Upper lobe of left lung (tissue), 6 donors: ENCODE measurements at regions not wholly inside any gene's neighbourhood (a gene's known extent, or its start where the extent isn't known, plus 50 kb on each side); places are given as distances from the start of the nearest gene placed in this dataset.

ENCODE experiments used
- ATAC-seq, 2 donors: fragments of 200-7000 bp; cut with Tn5 transposase; one replicate each; pipeline ENCODE4 v1.9.1; 2022; ENCODE audit warnings: mild to moderate bottlenecking in 2 of 2, moderate library complexity in 2 of 2; ENCODE audit not compliant: low FRiP score in 2 of 2
- DNase-seq, 2 donors: peaks; one replicate each; pipeline ENCODE4 v3.0.0-alpha.2; 2019 to 2020
- H3K27ac ChIP-seq, 4 donors: fragments of 200-600 bp; sonication (generic); one replicate each; pipeline ENCODE4 v1.5.1; 2016 to 2019
- H3K27me3 ChIP-seq, 4 donors: fragments of 200-600 bp; sonication (generic); one replicate each; pipeline ENCODE4 v1.5.1; 2017 to 2019
- H3K36me3 ChIP-seq, 4 donors: fragments of 200-600 bp; sonication (generic); one replicate each; pipeline ENCODE4 v1.5.1; 2016 to 2019
- H3K4me1 ChIP-seq, 4 donors: fragments of 200-600 bp; sonication (generic); one replicate each; pipeline ENCODE4 v1.5.1; 2018 to 2019
- H3K4me3 ChIP-seq, 4 donors: fragments of 200-600 bp; sonication (generic); one replicate each; pipeline ENCODE4 v1.5.1; 2017 to 2019; ENCODE audit warnings: mild to moderate bottlenecking in 2 of 4, moderate library complexity in 1 of 4
- H3K9me3 ChIP-seq, 4 donors: fragments of 200-600 bp; sonication (generic); one replicate each; pipeline ENCODE4 v1.5.1; 2018 to 2019
- EP300 ChIP-seq, 4 donors: sonication (generic); formaldehyde crosslinking; IDR thresholded peaks; one replicate each; pipeline ENCODE4 v1.5.1; 2017; ENCODE audit warnings: antibody characterized with exemption in 4 of 4, control low read depth in 2 of 4
- POLR2A ChIP-seq, 4 donors: fragments of 450-650 bp; IDR thresholded peaks; one replicate each; pipeline ENCODE4 v1.5.1; 2016 to 2017; ENCODE audit warnings: antibody characterized with exemption in 4 of 4, mild to moderate bottlenecking in 2 of 4
- POLR2AphosphoS5 ChIP-seq, 2 donors: sonication (generic); formaldehyde crosslinking; IDR thresholded peaks; one replicate each; pipeline ENCODE4 v1.5.1; 2017; ENCODE audit warnings: antibody characterized with exemption in 2 of 2
- WGBS, 2 donors: methylation state at CpG; one replicate each; pipeline ENCODE4 v1.1.5; 2017 to 2018; 5-methylcytosine and 5-hydroxymethylcytosine counted together
- TF ChIP-seq, protein P1 (sequence below), 6 experiments: fragments of 450-650 bp in 4 of 6; fragments of 200-600 bp in 2 of 6; sonication (generic) in 2 of 6; IDR thresholded peaks; one replicate each; pipeline ENCODE4 v1.5.1; 2016 to 2019; ENCODE audit warnings: antibody characterized with exemption in 6 of 6
- donor health status: DM: no; HTN: no; CAD: no; lungs with moderate emphysema.
- donor health status: DM: no; HTN: yes; CAD: no; lungs with severe emphysema.

DNA sequence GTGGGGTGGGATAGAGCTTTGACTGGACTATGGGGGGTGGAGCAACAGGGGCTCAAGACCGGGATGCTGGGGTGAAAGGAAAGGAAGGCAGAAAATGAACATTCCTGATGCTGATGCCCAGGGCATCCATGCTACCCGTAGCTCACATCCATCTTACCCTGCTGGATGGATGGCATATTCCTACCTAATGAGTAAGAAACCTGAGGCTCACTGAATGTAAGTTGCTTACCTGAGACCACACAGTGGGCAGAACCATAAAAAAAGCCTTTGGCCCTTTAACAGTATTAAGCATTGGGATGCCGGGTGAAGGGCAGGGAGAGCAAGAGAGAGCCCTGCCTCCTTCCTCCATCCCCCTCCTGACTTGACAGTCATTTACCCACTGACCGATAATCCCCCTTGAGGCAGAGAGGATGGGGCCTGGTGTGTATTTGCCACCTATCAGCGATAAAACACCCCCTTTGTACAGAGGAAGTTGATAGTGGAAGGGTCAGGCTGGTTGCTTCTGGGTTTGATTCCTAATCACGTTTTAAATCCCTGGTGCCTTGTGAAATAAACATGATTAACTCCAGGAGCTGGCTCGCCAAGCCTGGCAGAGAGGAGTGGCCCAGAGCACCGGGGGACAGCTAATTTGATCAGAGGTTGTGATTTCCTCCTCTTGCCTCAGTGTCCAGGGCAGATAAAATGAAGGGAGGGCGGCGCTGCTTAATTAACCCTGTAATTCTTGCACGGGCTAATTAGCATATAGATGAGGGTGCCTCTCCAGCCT is 105.9 kb upstream of the HS6ST1 start:
- WGBS, 2 donors, result 72 to 76% methylated on average over 10 to 11 of the region's 11 CpGs
- Histone ChIP-seq H3K36me3 (no peaks in the 10 kb centered on the region), H3K27me3 (no peaks in the 10 kb centered on the region), H3K9me3 (peaks cover 3 to 9% (median 4%) of the 10 kb centered on the region in 4 donors), H3K4me3 (no peak overlapping the region), H3K27ac (no peak overlapping the region), H3K4me1 (peaks cover 0 to 9% (median 2%) of the 10 kb centered on the region in 4 donors)
- TF ChIP-seq EP300 (IDR thresholded peaks at IDR 0.05), result no peak
- no peak for TF ChIP-seq POLR2A (IDR thresholded peaks at IDR 0.05)
- TF ChIP-seq, protein P1, sequence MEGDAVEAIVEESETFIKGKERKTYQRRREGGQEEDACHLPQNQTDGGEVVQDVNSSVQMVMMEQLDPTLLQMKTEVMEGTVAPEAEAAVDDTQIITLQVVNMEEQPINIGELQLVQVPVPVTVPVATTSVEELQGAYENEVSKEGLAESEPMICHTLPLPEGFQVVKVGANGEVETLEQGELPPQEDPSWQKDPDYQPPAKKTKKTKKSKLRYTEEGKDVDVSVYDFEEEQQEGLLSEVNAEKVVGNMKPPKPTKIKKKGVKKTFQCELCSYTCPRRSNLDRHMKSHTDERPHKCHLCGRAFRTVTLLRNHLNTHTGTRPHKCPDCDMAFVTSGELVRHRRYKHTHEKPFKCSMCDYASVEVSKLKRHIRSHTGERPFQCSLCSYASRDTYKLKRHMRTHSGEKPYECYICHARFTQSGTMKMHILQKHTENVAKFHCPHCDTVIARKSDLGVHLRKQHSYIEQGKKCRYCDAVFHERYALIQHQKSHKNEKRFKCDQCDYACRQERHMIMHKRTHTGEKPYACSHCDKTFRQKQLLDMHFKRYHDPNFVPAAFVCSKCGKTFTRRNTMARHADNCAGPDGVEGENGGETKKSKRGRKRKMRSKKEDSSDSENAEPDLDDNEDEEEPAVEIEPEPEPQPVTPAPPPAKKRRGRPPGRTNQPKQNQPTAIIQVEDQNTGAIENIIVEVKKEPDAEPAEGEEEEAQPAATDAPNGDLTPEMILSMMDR (IDR thresholded peaks at IDR 0.05), result no peak
- TF ChIP-seq POLR2AphosphoS5 (IDR thresholded peaks at IDR 0.05), result no peak
- ATAC-seq (no peak), DNase-seq (peak in 1 of 2 donors; percentile 17)

DNA sequence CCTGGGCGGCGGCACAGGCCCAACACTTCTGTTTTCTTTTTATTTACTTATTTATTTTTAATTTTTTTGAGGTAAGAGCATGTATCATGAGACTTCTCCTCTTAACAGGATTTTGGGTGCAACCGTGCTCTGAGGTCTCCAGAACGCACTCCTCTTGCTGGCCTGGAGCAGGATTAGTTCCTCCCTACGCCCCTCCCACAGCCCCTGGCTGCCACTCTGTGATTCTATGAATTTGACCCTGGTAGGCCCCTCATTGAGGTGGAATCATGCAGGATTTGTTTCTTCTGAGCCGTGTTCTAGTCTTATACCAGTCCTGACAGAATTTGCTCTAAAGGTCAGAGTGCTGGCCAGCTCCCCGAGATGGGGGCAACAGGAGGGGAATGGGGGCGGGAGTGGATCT is 106.5 kb upstream of the HS6ST1 start:
- TF ChIP-seq POLR2A (IDR thresholded peaks at IDR 0.05) (no peak), POLR2AphosphoS5 (IDR thresholded peaks at IDR 0.05) (no peak), EP300 (IDR thresholded peaks at IDR 0.05) (no peak)
- TF ChIP-seq, protein P1 (IDR thresholded peaks at IDR 0.05), result no peak
- Histone ChIP-seq H3K27me3 (no peaks in the 10 kb centered on the region), H3K4me1 (peaks cover 0 to 9% (median 2%) of the 10 kb centered on the region in 4 donors), H3K27ac (no peak overlapping the region), H3K4me3 (no peak overlapping the region), H3K9me3 (peaks cover 5 to 12% (median 7%) of the 10 kb centered on the region in 4 donors), H3K36me3 (no peaks in the 10 kb centered on the region)
- WGBS, 2 donors, result 88% methylated on average over 8 of the region's 8 CpGs
- no peak for DNase-seq
- no peak for ATAC-seq

DNA sequence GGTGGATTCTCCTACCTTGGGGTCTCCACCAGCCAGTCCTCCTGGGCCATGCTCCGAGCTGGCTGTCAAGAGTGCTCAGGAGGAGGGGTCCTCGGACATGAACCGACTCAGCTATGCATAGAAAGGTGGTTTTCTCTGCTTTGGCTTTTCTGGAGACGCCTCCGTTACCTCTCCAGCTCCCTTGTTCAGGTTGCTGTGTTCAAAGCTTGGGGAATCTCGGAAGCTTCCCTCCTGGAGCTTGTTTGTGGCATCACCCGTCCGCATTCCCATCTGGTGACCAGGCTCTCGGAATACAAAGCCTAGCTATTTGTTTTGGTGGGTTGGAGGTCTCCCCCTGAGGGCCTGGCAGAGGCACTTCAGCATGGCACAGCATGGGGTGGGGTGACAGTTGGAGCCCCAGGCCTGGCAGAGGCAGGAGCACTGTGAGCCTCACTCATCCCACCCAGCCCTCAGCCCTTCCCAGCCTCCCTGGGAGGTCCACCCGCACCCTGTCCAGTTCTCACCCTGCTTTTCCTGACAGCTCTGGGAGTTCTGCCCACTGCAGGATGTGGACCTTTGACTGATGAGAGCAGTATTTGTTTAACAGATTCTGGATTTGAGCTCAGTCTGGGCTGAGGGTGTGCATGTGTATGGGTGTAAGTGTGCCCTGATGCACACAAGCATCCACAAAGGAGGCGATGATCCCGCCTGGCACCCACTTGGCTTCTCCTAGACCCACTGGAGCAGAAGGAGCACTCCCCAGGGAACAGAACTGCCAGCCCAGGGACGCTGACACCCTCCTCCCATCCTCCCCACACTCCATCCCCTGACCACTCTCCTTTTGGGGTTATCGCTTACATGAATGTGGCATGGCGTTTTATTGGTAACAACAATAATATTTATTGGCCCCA is 107.3 kb upstream of the HS6ST1 start:
- H3K4me1 ChIP-seq, result peaks cover 0 to 9% (median 2%) of the 10 kb centered on the region in 4 donors
- peaks cover 5 to 12% (median 7%) of the 10 kb centered on the region in 4 donors for H3K9me3 ChIP-seq
- H3K27ac ChIP-seq, result peak overlapping the region in 1 of 4 donors; percentile 17
- TF ChIP-seq EP300 (IDR thresholded peaks at IDR 0.05), result no peak
- TF ChIP-seq POLR2AphosphoS5 (IDR thresholded peaks at IDR 0.05), result peak in 1 of 2 donors; percentile 40
- TF ChIP-seq, protein P1 (IDR thresholded peaks at IDR 0.05), result no peak
- no peak for TF ChIP-seq POLR2A (IDR thresholded peaks at IDR 0.05)
- H3K27me3 ChIP-seq, result no peaks in the 10 kb centered on the region
- H3K4me3 ChIP-seq, result no peak overlapping the region
- no peaks in the 10 kb centered on the region for H3K36me3 ChIP-seq
- DNase-seq (peak in 1 of 2 donors; percentile 20), ATAC-seq (peak; percentile 23 to 46)
- 75 to 83% methylated on average over 12 to 15 of the region's 15 CpGs for WGBS, 2 donors

DNA sequence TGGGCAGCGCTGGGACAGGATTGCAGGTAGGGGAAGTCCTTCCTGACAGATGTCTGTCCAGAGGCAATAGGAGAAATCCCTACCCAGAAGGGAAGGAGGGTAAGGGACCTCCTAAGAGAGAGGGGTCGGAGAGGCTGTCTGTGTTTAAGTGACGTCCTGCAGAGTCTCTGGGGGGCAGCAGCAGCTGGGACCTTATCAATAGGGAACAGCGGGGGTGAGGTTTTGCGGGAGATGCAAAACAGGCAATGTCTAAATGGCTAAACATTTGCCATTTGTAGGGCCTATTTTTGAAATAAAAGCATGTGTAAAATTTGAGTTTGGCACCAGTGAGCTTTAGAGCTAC is 108.7 kb upstream of the HS6ST1 start:
- TF ChIP-seq EP300 (IDR thresholded peaks at IDR 0.05) (no peak), POLR2A (IDR thresholded peaks at IDR 0.05) (no peak), POLR2AphosphoS5 (IDR thresholded peaks at IDR 0.05) (no peak)
- TF ChIP-seq, protein P1 (IDR thresholded peaks at IDR 0.05), result no peak
- Histone ChIP-seq H3K9me3 (peaks cover 5 to 9% (median 5%) of the 10 kb centered on the region in 4 donors), H3K4me1 (peaks cover 0 to 9% (median 2%) of the 10 kb centered on the region in 4 donors), H3K36me3 (no peaks in the 10 kb centered on the region), H3K27ac (no peak overlapping the region), H3K27me3 (no peaks in the 10 kb centered on the region), H3K4me3 (no peak overlapping the region)
- WGBS, 2 donors, result 81 to 83% methylated on average over 5 of the region's 5 CpGs
- no peak for ATAC-seq
- no peak for DNase-seq
